ENCODE measurements at regions not wholly inside any gene's neighbourhood (a gene's known extent, or its start where the extent isn't known, plus 50 kb on each side); places are given as distances from the start of the nearest gene placed in this dataset.

DNA sequence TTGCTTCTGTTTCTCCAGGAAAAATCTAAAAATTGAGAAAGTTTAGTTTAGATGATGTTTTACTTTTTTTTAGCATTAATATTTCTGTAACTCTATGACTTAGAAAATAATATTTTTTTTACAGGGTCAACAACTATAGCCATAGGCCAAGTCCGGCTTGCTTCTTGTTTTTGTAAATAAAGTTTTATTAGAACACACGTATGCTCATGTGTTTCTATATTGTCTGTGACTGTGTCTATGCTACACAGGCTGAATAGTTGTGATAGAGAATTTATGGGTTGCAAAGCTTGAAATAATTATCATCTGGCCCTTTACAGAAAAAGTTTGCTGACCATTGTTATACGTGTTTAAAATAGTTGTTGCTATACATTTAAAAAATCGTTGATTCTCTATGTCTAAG, 399.2 kb downstream of the EPM2A start:
- TF ChIP-seq, protein P1, sequence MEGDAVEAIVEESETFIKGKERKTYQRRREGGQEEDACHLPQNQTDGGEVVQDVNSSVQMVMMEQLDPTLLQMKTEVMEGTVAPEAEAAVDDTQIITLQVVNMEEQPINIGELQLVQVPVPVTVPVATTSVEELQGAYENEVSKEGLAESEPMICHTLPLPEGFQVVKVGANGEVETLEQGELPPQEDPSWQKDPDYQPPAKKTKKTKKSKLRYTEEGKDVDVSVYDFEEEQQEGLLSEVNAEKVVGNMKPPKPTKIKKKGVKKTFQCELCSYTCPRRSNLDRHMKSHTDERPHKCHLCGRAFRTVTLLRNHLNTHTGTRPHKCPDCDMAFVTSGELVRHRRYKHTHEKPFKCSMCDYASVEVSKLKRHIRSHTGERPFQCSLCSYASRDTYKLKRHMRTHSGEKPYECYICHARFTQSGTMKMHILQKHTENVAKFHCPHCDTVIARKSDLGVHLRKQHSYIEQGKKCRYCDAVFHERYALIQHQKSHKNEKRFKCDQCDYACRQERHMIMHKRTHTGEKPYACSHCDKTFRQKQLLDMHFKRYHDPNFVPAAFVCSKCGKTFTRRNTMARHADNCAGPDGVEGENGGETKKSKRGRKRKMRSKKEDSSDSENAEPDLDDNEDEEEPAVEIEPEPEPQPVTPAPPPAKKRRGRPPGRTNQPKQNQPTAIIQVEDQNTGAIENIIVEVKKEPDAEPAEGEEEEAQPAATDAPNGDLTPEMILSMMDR (conservative IDR thresholded peaks at IDR 0.05) = no peak
- TF ChIP-seq ZFX (IDR thresholded peaks at IDR 0.05) = no peak
- no peak overlapping the region for H3K27ac ChIP-seq

DNA sequence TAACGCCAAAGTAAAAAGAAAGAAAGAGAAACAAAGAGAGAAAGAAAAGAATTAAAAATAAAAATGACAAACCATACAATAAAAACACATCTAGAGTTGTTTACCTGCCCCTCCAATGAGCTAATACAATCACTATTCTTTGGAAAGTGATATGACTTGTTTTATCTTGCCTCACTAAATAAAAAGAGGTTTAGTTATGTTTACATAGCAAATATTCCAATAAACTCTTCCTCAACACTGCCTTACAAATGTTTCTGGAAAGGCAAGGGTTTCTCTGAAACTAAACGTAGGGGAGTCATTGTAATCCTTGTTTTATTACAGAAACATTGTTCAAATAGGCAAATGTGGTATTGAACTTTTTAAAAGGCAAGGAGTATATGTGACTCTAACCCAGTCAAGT, 396.2 kb downstream of the EPM2A start:
- no peak overlapping the region for H3K27ac ChIP-seq
- TF ChIP-seq ZFX (IDR thresholded peaks at IDR 0.05) = no peak
- TF ChIP-seq, protein P1 (conservative IDR thresholded peaks at IDR 0.05) = no peak

DNA sequence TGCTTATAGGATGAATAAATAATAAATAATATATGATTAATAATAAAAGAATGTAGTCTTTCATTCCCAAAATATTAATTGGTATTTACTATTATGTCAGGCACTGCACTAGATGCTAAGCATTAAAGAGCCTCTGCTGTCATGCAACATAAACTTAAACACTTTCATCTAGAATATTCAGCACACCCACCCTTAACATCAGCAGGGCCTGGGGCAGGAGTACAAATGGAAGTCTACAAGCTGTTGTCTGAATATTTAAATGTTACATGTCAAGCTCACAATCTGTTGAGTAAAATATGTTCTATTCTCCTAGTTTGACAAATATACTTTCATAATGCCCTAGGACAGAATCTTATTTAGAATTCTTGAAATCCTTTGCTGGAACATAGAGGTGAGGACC, 395.1 kb downstream of the EPM2A start:
- H3K27ac ChIP-seq = no peak overlapping the region
- no peak for TF ChIP-seq ZFX (IDR thresholded peaks at IDR 0.05)
- TF ChIP-seq, protein P1 (conservative IDR thresholded peaks at IDR 0.05) = no peak

DNA sequence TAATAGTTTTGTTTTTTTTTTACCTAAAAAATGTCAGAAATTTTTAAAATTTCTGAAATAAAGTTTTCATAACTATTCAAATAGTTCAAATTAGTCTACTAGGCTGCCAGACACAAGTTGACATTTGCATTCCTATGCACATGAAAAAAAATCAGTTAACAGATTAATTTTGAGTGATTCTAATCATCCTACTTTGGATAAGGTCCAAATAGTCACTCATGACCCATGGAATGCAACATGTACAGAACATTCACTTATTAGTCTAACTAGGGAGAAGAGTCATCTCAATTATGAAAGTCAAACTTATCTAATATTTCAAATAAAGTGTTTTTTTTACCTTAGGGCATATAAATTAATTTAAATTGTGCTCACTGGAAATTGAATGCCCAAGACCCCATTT, 390.2 kb downstream of the EPM2A start:
- no peak overlapping the region for H3K27ac ChIP-seq
- TF ChIP-seq, protein P1 (conservative IDR thresholded peaks at IDR 0.05) = no peak
- no peak for TF ChIP-seq ZFX (IDR thresholded peaks at IDR 0.05)

DNA sequence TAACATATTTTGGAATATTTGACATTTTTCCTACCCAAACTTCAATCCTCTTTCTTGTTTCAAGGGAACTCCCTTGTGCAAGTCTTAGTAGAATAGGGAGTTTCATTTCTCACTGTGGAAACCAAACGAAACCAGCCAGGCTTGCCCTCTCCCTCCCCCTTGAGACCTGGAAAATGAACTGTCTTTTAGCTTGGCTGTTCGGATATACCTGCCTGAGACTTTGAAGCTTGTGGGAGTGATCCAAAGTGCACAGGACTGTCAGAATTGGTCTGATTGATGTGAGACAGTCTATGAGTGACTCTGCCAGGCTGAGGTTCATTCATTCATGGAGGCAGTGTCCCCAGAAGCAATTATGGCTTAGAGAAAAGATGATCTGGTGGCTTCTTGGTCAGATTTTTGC, 388.1 kb downstream of the EPM2A start:
- TF ChIP-seq ZFX (IDR thresholded peaks at IDR 0.05) = no peak
- TF ChIP-seq, protein P1 (conservative IDR thresholded peaks at IDR 0.05) = no peak
- no peak overlapping the region for H3K27ac ChIP-seq

DNA sequence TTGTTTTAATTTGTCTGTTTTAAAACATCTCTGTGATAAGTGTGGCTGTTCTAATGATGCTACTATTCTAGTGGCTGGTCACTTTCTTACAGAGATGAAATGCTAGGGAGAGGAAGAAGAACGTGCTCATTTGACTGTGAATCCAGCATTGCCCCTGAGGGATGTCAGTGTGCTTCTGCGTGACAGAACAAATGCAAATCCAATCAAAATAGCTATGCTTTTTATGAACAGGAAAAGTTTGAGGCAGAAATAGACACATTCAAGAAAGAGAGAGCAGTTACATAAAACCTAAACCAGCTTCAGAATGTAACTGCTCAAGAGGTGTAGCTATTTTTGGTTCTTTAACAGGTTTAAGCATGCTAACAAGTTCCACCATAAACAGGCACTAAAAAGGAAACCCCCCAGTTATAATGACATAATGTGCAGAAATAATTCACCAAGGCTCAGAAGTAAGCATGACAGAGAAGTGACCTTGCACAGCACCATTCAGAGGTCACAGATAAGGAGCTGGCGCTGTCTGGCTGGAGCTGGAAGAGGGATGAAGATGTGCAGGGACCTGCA, 385.3 kb downstream of the EPM2A start:
- TF ChIP-seq, protein P1 (conservative IDR thresholded peaks at IDR 0.05) = no peak
- no peak for TF ChIP-seq ZFX (IDR thresholded peaks at IDR 0.05)
- no peak overlapping the region for H3K27ac ChIP-seq

DNA sequence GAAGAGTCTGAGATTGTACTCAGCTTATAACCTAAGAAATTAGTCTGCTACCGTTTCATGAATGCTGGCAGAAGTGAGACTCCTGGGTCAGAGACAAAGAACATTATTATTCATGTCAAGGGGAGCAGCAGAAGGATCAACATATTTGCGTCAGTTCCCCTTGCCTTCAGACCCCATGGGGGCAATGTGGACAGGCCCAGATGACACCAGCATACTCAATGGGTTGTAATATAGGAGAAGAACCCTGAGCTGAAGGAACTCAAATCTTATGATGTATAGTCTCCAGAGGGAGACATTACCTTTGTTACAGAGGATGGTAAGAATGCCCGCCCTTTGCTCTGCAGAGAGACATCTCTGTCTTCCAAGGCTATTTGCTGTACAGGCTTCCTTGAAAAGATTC, 384.4 kb downstream of the EPM2A start:
- no peak overlapping the region for H3K27ac ChIP-seq
- TF ChIP-seq ZFX (IDR thresholded peaks at IDR 0.05) = no peak

DNA sequence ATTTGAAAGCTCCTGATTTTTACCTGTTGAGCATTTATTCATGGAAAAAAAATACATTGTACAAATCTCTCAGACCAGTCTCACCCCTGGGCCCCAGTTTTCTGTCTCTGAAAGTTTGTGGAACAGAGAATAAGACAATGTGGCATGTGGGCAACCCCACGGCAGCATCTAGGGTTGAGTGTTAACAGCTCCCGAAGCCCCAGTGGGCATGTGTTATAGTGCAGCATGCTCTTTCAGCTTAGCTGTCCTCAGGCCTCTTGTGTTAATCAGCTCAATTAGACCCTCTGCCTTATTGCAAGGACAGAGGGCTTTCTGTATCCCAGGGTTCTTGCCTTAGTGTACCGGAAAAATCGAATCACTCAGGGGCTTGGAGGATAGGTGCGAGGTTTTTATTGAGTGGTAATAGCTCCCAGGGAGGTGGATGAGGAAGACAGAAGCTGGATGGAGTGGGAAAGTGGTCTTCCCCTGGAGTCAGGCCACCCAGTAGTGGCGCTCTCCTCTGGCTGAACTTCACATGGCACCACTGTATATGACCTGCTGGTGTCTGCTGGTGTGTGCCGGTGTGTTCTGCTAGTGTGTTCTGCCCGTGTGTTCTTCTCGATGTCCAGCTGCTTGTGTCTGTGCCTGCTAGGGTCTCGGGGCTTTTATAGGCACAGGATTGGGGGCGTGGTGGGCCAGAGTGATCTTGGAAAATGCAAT, 382.8 kb downstream of the EPM2A start:
- TF ChIP-seq, protein P1 (conservative IDR thresholded peaks at IDR 0.05) = no peak
- no peak for TF ChIP-seq ZFX (IDR thresholded peaks at IDR 0.05)
- H3K27ac ChIP-seq = no peak overlapping the region

Measured in C4-2B (cell line).